ENCODE measurements at regions not wholly inside any gene's neighbourhood (a gene's known extent, or its start where the extent isn't known, plus 50 kb on each side); places are given as distances from the start of the nearest gene placed in this dataset.
"Not testable (repeated sequence)": the region's sequence is repeated elsewhere in the genome, so short reads cannot be mapped to it uniquely, and the experiment has no call there.

GRCh38 chr10:16146993-16147392 lies 286.7 kb upstream of the MINDY3 start:
- Mint-ChIP-seq H3K27me3 (no peaks in the 10 kb centered on the region), H3K4me3 (no peak overlapping the region), H3K9me3 (peaks cover 10% of the 10 kb centered on the region), H3K36me3 (ENCODE audit: low read depth) (no peaks in the 10 kb centered on the region), H3K27ac (no peak overlapping the region), H3K4me1 (no peaks in the 10 kb centered on the region)
- no peak for TF ChIP-seq CTCF (IDR thresholded peaks at IDR 0.05)
- DNase-seq (no peak), ATAC-seq (ENCODE audit: low read depth) (no peak)
- ChIA-PET CTCF (no interaction called here), POLR2A (no interaction called here)
- intact Hi-C loops (cut with micrococcal nuclease), result no loop called here

DNA sequence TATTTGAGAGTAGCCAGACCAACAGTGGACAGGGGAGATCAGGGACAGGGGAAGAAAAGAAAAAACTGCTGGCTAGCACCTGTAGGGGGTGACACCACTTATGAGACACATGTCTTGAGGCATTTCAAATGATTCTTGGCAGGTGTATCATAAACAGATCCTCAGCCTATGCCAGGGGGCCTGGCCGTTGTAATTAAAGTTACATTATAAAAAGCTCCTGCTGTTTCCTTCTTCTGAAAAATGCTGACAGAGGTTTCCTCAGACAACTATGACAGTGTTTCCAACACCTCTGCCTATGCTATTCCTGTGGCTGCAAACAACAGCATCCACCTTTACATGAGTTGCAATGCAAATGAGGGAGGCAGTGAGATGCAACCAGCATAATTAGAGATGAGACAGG lies 281.0 kb upstream of the PTER start:
- ChIA-PET CTCF (no interaction called here), POLR2A (no interaction called here)
- H3K4me1 Mint-ChIP-seq, result no peaks in the 10 kb centered on the region
- no peaks in the 10 kb centered on the region for H3K9me3 Mint-ChIP-seq
- H3K27ac Mint-ChIP-seq, result no peak overlapping the region
- intact Hi-C loops (cut with micrococcal nuclease), result no loop called here
- DNase-seq (no peak), ATAC-seq (ENCODE audit: low read depth) (no peak)
- TF ChIP-seq CTCF (IDR thresholded peaks at IDR 0.05), result no peak
- H3K27me3 Mint-ChIP-seq, result no peaks in the 10 kb centered on the region
- H3K36me3 Mint-ChIP-seq (ENCODE audit: low read depth), result no peaks in the 10 kb centered on the region
- no peak overlapping the region for H3K4me3 Mint-ChIP-seq

DNA sequence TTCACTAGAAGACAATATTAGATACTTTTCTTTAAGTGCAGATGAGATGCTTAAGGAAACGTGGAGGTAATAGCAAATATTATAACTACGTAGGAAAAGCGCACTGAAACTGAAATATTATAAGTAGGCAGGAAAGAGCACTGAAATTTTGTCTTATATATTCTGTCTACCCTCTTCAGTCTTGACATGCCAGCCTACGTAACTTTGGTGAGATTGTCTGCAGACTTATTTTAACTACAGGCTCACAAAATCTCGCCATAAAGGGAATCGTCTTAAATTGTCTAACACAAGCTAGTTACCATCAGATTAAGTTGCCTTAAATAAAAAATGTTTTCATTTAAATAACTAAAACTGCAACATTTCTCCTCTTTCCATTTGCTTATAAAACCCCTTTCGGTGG lies 280.1 kb upstream of the PTER start:
- TF ChIP-seq CTCF (IDR thresholded peaks at IDR 0.05), result no peak
- DNase-seq (no peak), ATAC-seq (ENCODE audit: low read depth) (no peak)
- Mint-ChIP-seq H3K27ac (no peak overlapping the region), H3K4me1 (no peaks in the 10 kb centered on the region), H3K4me3 (no peak overlapping the region), H3K27me3 (no peaks in the 10 kb centered on the region), H3K9me3 (no peaks in the 10 kb centered on the region), H3K36me3 (ENCODE audit: low read depth) (no peaks in the 10 kb centered on the region)
- ChIA-PET CTCF (no interaction called here), POLR2A (no interaction called here)
- intact Hi-C loops (cut with micrococcal nuclease), result no loop called here

DNA sequence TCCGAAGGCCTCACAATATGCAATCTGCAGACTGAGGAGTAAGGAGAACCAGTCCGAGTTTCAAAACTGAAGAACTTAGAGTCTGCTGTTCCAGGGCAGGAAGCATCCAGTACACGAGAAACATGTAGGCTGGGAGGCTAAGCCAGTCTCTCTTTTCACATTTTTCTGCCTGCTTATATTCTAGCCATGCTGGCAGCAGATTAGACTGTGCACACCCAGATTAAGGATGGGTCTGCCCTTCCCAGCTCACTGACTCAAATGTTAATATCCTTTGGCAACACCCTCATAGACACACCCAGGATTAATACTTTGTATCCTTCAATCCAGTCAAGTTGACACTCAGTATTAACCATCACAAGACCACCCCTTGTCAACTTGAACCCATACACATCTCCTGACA lies 271.7 kb upstream of the PTER start:
- H3K4me3 Mint-ChIP-seq; H3K27me3 Mint-ChIP-seq; CTCF ChIA-PET; intact Hi-C loops (cut with micrococcal nuclease); H3K4me1 Mint-ChIP-seq; ATAC-seq (ENCODE audit: low read depth); POLR2A ChIA-PET; H3K27ac Mint-ChIP-seq; DNase-seq; H3K36me3 Mint-ChIP-seq (ENCODE audit: low read depth): not testable (repeated sequence)
- peaks cover 21% of the 10 kb centered on the region for H3K9me3 Mint-ChIP-seq

DNA sequence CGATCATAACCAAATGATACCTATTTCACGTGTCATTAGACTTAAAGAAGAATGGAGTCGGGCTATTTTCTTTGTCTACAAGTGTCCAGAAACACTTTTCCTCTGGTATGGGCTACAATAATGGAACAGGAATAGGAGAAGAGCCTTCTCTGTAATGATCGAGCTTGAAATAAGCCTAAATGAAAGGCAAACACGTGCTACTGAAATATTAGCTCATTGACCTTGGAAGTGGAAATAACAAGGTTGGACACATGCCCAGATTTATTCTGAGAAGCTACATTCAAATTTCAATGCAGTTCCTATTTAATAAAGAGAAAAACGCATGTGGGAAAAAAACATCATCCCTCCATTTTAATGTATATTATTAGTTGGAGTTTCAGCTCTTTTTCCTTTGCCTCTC lies 254.7 kb upstream of the PTER start:
- CTCF ChIA-PET, result no interaction called here
- Mint-ChIP-seq H3K27ac (no peak overlapping the region), H3K27me3 (no peaks in the 10 kb centered on the region), H3K4me1 (no peaks in the 10 kb centered on the region), H3K36me3 (ENCODE audit: low read depth) (no peaks in the 10 kb centered on the region), H3K9me3 (no peaks in the 10 kb centered on the region), H3K4me3 (no peak overlapping the region)
- intact Hi-C loops (cut with micrococcal nuclease), result no loop called here
- no peak for ATAC-seq (ENCODE audit: low read depth)
- TF ChIP-seq CTCF (IDR thresholded peaks at IDR 0.05), result no peak
- DNase-seq, result no peak
- POLR2A ChIA-PET, result no interaction called here

DNA sequence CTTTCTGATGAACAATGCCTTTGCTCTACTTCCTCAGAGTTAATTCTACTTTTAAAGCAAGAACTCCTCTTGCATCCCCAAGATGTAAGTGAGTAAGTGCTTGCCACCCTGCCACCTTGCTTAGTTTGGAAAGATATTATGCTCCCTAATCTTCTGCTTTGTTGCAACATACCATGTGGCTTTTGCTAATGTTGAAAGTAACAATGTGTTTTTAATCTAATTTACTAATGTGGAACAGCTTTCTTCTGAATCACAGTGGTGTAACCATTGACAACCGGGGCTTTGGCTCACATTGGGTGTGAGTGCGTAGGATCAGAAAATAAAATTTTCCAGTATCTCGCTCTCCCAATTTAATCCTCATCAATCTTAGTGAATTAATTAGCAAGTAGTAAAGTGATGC lies 254.1 kb upstream of the PTER start:
- intact Hi-C loops (cut with micrococcal nuclease), result no loop called here
- no peaks in the 10 kb centered on the region for H3K9me3 Mint-ChIP-seq
- no peak overlapping the region for H3K27ac Mint-ChIP-seq
- CTCF ChIA-PET, result no interaction called here
- no peaks in the 10 kb centered on the region for H3K36me3 Mint-ChIP-seq (ENCODE audit: low read depth)
- ATAC-seq (ENCODE audit: low read depth) (no peak), DNase-seq (no peak)
- no peak for TF ChIP-seq CTCF (IDR thresholded peaks at IDR 0.05)
- no peaks in the 10 kb centered on the region for H3K4me1 Mint-ChIP-seq
- H3K27me3 Mint-ChIP-seq, result no peaks in the 10 kb centered on the region
- POLR2A ChIA-PET, result no interaction called here
- H3K4me3 Mint-ChIP-seq, result no peak overlapping the region

All from activated B cell treated with CpG ODN at 0.5 μM for 24 hours (primary cell).